ENCODE measurements at regions not wholly inside any gene's neighbourhood (a gene's known extent, or its start where the extent isn't known, plus 50 kb on each side); places are given as distances from the start of the nearest gene placed in this dataset.
A peak's percentile ranks its signal among the peaks of the same experiment; 100 is the strongest.
"Not testable (repeated sequence)": the region's sequence is repeated elsewhere in the genome, so short reads cannot be mapped to it uniquely, and the experiment has no call there.

GRCh38 chr10:32187686-32188085 lies 131.5 kb upstream of the KIF5B start:
- intact Hi-C loops (cut with micrococcal nuclease) = no loop called here
- H3K9me3 Mint-ChIP-seq = no peaks in the 10 kb centered on the region

GRCh38 chr10:32183652-32184051 lies 127.4 kb upstream of the KIF5B start:
- H3K9me3 Mint-ChIP-seq; H3K4me3 Mint-ChIP-seq; H3K4me1 Mint-ChIP-seq (ENCODE audit: low read depth); H3K27ac Mint-ChIP-seq; H3K27me3 Mint-ChIP-seq; intact Hi-C loops (cut with micrococcal nuclease); H3K36me3 Mint-ChIP-seq (ENCODE audit: low read depth): not testable (repeated sequence)

More at GRCh38 chr10:32187686-32188085, 131.5 kb upstream of the KIF5B start:
- Mint-ChIP-seq H3K27ac (peak overlapping the region; percentile 18), H3K27me3 (peaks cover 5% of the 10 kb centered on the region), H3K4me3 (no peak overlapping the region), H3K4me1 (ENCODE audit: low read depth) (peaks cover 25% of the 10 kb centered on the region), H3K36me3 (ENCODE audit: low read depth) (no peaks in the 10 kb centered on the region)

- no peaks in the 10 kb centered on the region for H3K36me3 Mint-ChIP-seq (ENCODE audit: low read depth)
These were observed 126.3 kb upstream of the KIF5B start for GRCh38 chr10:32182476-32182875.

GRCh38 chr10:32180390-32181280 lies 124.4 kb upstream of the KIF5B start:
- Mint-ChIP-seq H3K9me3 (no peaks in the 10 kb centered on the region), H3K36me3 (ENCODE audit: low read depth) (no peaks in the 10 kb centered on the region)

More at GRCh38 chr10:32182476-32182875, 126.3 kb upstream of the KIF5B start:
- intact Hi-C loops (cut with micrococcal nuclease) = no loop called here
- Mint-ChIP-seq H3K4me3 (no peak overlapping the region), H3K27me3 (peaks cover 3% of the 10 kb centered on the region), H3K9me3 (no peaks in the 10 kb centered on the region), H3K27ac (no peak overlapping the region), H3K4me1 (ENCODE audit: low read depth) (peaks cover 6% of the 10 kb centered on the region)

GRCh38 chr10:32179836-32180235 lies 123.6 kb upstream of the KIF5B start:
- intact Hi-C loops (cut with micrococcal nuclease) = no loop called here
- H3K4me1 Mint-ChIP-seq (ENCODE audit: low read depth) = no peaks in the 10 kb centered on the region
- no peak overlapping the region for H3K4me3 Mint-ChIP-seq
- no peaks in the 10 kb centered on the region for H3K27me3 Mint-ChIP-seq
- no peak overlapping the region for H3K27ac Mint-ChIP-seq
- no peaks in the 10 kb centered on the region for H3K9me3 Mint-ChIP-seq
- no peaks in the 10 kb centered on the region for H3K36me3 Mint-ChIP-seq (ENCODE audit: low read depth)

More at GRCh38 chr10:32180390-32181280, 124.4 kb upstream of the KIF5B start:
- H3K27ac Mint-ChIP-seq = no peak overlapping the region
- H3K27me3 Mint-ChIP-seq = no peaks in the 10 kb centered on the region
- no peaks in the 10 kb centered on the region for H3K4me1 Mint-ChIP-seq (ENCODE audit: low read depth)
- H3K4me3 Mint-ChIP-seq = no peak overlapping the region
- intact Hi-C loops (cut with micrococcal nuclease) = no loop called here

GRCh38 chr10:32177594-32177993 lies 121.4 kb upstream of the KIF5B start:
- intact Hi-C loops (cut with micrococcal nuclease); H3K4me3 Mint-ChIP-seq; H3K27me3 Mint-ChIP-seq; H3K36me3 Mint-ChIP-seq (ENCODE audit: low read depth); H3K4me1 Mint-ChIP-seq (ENCODE audit: low read depth); H3K27ac Mint-ChIP-seq; H3K9me3 Mint-ChIP-seq: not testable (repeated sequence)

GRCh38 chr10:32175629-32176028 lies 119.4 kb upstream of the KIF5B start:
- no peak overlapping the region for H3K4me3 Mint-ChIP-seq
- H3K27me3 Mint-ChIP-seq = no peaks in the 10 kb centered on the region
- H3K4me1 Mint-ChIP-seq (ENCODE audit: low read depth) = no peaks in the 10 kb centered on the region
- no peaks in the 10 kb centered on the region for H3K9me3 Mint-ChIP-seq
- intact Hi-C loops (cut with micrococcal nuclease) = no loop called here
- H3K36me3 Mint-ChIP-seq (ENCODE audit: low read depth) = no peaks in the 10 kb centered on the region
- H3K27ac Mint-ChIP-seq = no peak overlapping the region

GRCh38 chr10:32174349-32174893 lies 118.2 kb upstream of the KIF5B start:
- no peak overlapping the region for H3K27ac Mint-ChIP-seq
- peaks cover 5% of the 10 kb centered on the region for H3K27me3 Mint-ChIP-seq
- H3K4me3 Mint-ChIP-seq = no peak overlapping the region
- peaks cover 5% of the 10 kb centered on the region for H3K4me1 Mint-ChIP-seq (ENCODE audit: low read depth)
- H3K9me3 Mint-ChIP-seq = no peaks in the 10 kb centered on the region
- intact Hi-C loops (cut with micrococcal nuclease) = no loop called here
- H3K36me3 Mint-ChIP-seq (ENCODE audit: low read depth) = no peaks in the 10 kb centered on the region

- Mint-ChIP-seq H3K4me3 (no peak overlapping the region), H3K9me3 (no peaks in the 10 kb centered on the region), H3K27me3 (peaks cover 8% of the 10 kb centered on the region), H3K4me1 (ENCODE audit: low read depth) (peaks cover 10% of the 10 kb centered on the region), H3K27ac (no peak overlapping the region), H3K36me3 (ENCODE audit: low read depth) (no peaks in the 10 kb centered on the region)
- intact Hi-C loops (cut with micrococcal nuclease) = no loop called here
These were observed 115.0 kb upstream of the KIF5B start for GRCh38 chr10:32171204-32171603.

GRCh38 chr10:32169556-32169955 lies 113.3 kb upstream of the KIF5B start:
- no peak overlapping the region for H3K27ac Mint-ChIP-seq
- H3K4me3 Mint-ChIP-seq = no peak overlapping the region
- H3K4me1 Mint-ChIP-seq (ENCODE audit: low read depth) = peaks cover 14% of the 10 kb centered on the region
- H3K27me3 Mint-ChIP-seq = peaks cover 14% of the 10 kb centered on the region
- H3K36me3 Mint-ChIP-seq (ENCODE audit: low read depth) = no peaks in the 10 kb centered on the region
- intact Hi-C loops (cut with micrococcal nuclease) = no loop called here
- H3K9me3 Mint-ChIP-seq = no peaks in the 10 kb centered on the region

- intact Hi-C loops (cut with micrococcal nuclease) = no loop called here
- Mint-ChIP-seq H3K27ac (no peak overlapping the region), H3K36me3 (ENCODE audit: low read depth) (no peaks in the 10 kb centered on the region), H3K9me3 (no peaks in the 10 kb centered on the region), H3K4me3 (no peak overlapping the region), H3K27me3 (peaks cover 14% of the 10 kb centered on the region), H3K4me1 (ENCODE audit: low read depth) (peaks cover 18% of the 10 kb centered on the region)
These were observed 111.2 kb upstream of the KIF5B start for GRCh38 chr10:32167450-32167849.

- no peaks in the 10 kb centered on the region for H3K36me3 Mint-ChIP-seq (ENCODE audit: low read depth)
- peaks cover 18% of the 10 kb centered on the region for H3K4me1 Mint-ChIP-seq (ENCODE audit: low read depth)
- H3K9me3 Mint-ChIP-seq = no peaks in the 10 kb centered on the region
- no peak overlapping the region for H3K27ac Mint-ChIP-seq
- intact Hi-C loops (cut with micrococcal nuclease) = no loop called here
- H3K27me3 Mint-ChIP-seq = peaks cover 15% of the 10 kb centered on the region
- no peak overlapping the region for H3K4me3 Mint-ChIP-seq
These were observed 110.1 kb upstream of the KIF5B start for GRCh38 chr10:32166365-32166764.

- H3K9me3 Mint-ChIP-seq = no peaks in the 10 kb centered on the region
- H3K36me3 Mint-ChIP-seq (ENCODE audit: low read depth) = no peaks in the 10 kb centered on the region
- H3K27ac Mint-ChIP-seq = no peak overlapping the region
- H3K27me3 Mint-ChIP-seq = peaks cover 10% of the 10 kb centered on the region
- peaks cover 13% of the 10 kb centered on the region for H3K4me1 Mint-ChIP-seq (ENCODE audit: low read depth)
- intact Hi-C loops (cut with micrococcal nuclease) = no loop called here
- H3K4me3 Mint-ChIP-seq = no peak overlapping the region
These were observed 107.5 kb upstream of the KIF5B start for GRCh38 chr10:32163762-32164148.

GRCh38 chr10:32163071-32163761 lies 107.0 kb upstream of the KIF5B start:
- H3K27ac Mint-ChIP-seq = no peak overlapping the region
- H3K9me3 Mint-ChIP-seq = no peaks in the 10 kb centered on the region
- peaks cover 7% of the 10 kb centered on the region for H3K27me3 Mint-ChIP-seq
- H3K4me3 Mint-ChIP-seq = no peak overlapping the region
- intact Hi-C loops (cut with micrococcal nuclease) = no loop called here
- H3K36me3 Mint-ChIP-seq (ENCODE audit: low read depth) = no peaks in the 10 kb centered on the region
- H3K4me1 Mint-ChIP-seq (ENCODE audit: low read depth) = peaks cover 13% of the 10 kb centered on the region
